ENCODE measurements at regions not wholly inside any gene's neighbourhood (a gene's known extent, or its start where the extent isn't known, plus 50 kb on each side); places are given as distances from the start of the nearest gene placed in this dataset.

DNA sequence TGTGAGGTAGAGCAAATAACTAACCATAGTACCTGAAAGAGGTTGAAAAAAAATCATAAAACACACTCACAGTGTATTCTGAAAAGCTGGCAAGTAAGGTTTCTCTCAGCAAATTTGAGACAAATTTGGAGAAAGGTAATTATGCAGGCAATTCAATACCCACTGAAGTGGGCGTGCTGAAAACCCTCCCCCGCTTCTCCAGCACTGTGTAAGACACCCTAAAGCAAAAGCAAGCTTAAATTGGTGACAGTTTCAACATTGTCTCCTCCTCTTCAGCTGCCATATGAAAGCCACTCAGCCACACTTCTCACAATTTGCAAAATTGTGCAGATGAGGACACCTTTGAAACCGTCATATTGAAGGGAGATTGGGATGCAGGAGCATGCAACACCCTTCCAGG is 322.3 kb upstream of the CDH6 start:
- TF ChIP-seq, protein P1, sequence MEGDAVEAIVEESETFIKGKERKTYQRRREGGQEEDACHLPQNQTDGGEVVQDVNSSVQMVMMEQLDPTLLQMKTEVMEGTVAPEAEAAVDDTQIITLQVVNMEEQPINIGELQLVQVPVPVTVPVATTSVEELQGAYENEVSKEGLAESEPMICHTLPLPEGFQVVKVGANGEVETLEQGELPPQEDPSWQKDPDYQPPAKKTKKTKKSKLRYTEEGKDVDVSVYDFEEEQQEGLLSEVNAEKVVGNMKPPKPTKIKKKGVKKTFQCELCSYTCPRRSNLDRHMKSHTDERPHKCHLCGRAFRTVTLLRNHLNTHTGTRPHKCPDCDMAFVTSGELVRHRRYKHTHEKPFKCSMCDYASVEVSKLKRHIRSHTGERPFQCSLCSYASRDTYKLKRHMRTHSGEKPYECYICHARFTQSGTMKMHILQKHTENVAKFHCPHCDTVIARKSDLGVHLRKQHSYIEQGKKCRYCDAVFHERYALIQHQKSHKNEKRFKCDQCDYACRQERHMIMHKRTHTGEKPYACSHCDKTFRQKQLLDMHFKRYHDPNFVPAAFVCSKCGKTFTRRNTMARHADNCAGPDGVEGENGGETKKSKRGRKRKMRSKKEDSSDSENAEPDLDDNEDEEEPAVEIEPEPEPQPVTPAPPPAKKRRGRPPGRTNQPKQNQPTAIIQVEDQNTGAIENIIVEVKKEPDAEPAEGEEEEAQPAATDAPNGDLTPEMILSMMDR (IDR thresholded peaks at IDR 0.05): no peak
- TF ChIP-seq ZFX (IDR thresholded peaks at IDR 0.05; ENCODE audit: borderline replicate concordance): no peak
